ENCODE measurements at regions not wholly inside any gene's neighbourhood (a gene's known extent, or its start where the extent isn't known, plus 50 kb on each side); places are given as distances from the start of the nearest gene placed in this dataset.

- Histone ChIP-seq H4K20me1 (replicated peaks; ENCODE audit: control insufficient read depth, extremely low read depth, insufficient read depth, low read length) (no peaks in the 10 kb centered on the region), H3K9me3 (replicated peaks; ENCODE audit: control insufficient read depth, insufficient read depth, low read length) (no peaks in the 10 kb centered on the region), H3K27ac (ENCODE audit: insufficient read depth, low read depth, low read length) (no peak overlapping the region), H3K4me3 (replicated peaks in 1 of 3; ENCODE audit: insufficient read depth in 1 of 3, low read depth in 1 of 3, low read length in 3 of 3) (no peak overlapping the region), H3K36me3 (ENCODE audit: control insufficient read depth in 2 of 2, extremely low read depth in 1 of 2, insufficient read depth in 2 of 2, low read length in 2 of 2) (no peaks in the 10 kb centered on the region), H3K27me3 (ENCODE audit: control insufficient read depth in 2 of 2, insufficient read depth in 2 of 2, low read length in 2 of 2) (no peaks in the 10 kb centered on the region), H3K79me2 (ENCODE audit: control insufficient read depth, insufficient read depth, low read length) (no peaks in the 10 kb centered on the region), H3K4me1 (ENCODE audit: control insufficient read depth, extremely low read depth, insufficient read depth, low read length) (no peaks in the 10 kb centered on the region), H3K4me2 (ENCODE audit: insufficient read depth, low read length) (no peak overlapping the region), H3K9me1 (replicated peaks; ENCODE audit: control insufficient read depth, extremely low read depth, insufficient read depth, low read length) (no peaks in the 10 kb centered on the region), H3K9ac (replicated peaks; ENCODE audit: extremely low read depth, insufficient read depth, low read length) (no peak overlapping the region), H2AFZ (ENCODE audit: low read depth, low read length) (no peak overlapping the region)
- DNase-seq (ENCODE audit: low read depth, low spot score) (no peak), FAIRE-seq (no peak)
- intact Hi-C loops (cut with micrococcal nuclease) (no loop called here), dilution Hi-C loops (cut with MboI; ENCODE audit: extremely low pct_ligation_motif_present, low sequenced_read_pairs) (no loop called here)
- ChIA-PET POLR2A (no interaction called here), CTCF (interaction anchor here (1.4 to 2.0 kb wide), 2 partner anchors 113 kb away, joined by 3 to 6 read pairs; no protein-coding TSS in a partner anchor)
- BruUV-seq (replicated peaks): no TSS peak
- TF ChIP-seq POLR2A (IDR thresholded peaks at IDR 0.05; ENCODE audit: low read depth, low read length) (no peak), JUN (IDR thresholded peaks at IDR 0.05; ENCODE audit: borderline replicate concordance, insufficient read depth, insufficient read length, low read depth) (no peak), FOS (IDR thresholded peaks at IDR 0.05; ENCODE audit: borderline replicate concordance, insufficient read depth, low read length) (no peak), GATA2 (IDR thresholded peaks at IDR 0.05; ENCODE audit: insufficient read depth, insufficient read length, low read depth, low read length) (no peak), POLR2AphosphoS5 (IDR thresholded peaks at IDR 0.05; ENCODE audit: insufficient read depth, low read depth, low read length) (no peak), EZH2 (IDR thresholded peaks at IDR 0.05; ENCODE audit: borderline replicate concordance, low read depth, low read length, severe bottlenecking) (no peak), MYC (IDR thresholded peaks at IDR 0.05; ENCODE audit: low read depth, low read length) (no peak), MAX (IDR thresholded peaks at IDR 0.05; ENCODE audit: insufficient read depth, insufficient read length) (no peak)
- TF ChIP-seq, protein P1, sequence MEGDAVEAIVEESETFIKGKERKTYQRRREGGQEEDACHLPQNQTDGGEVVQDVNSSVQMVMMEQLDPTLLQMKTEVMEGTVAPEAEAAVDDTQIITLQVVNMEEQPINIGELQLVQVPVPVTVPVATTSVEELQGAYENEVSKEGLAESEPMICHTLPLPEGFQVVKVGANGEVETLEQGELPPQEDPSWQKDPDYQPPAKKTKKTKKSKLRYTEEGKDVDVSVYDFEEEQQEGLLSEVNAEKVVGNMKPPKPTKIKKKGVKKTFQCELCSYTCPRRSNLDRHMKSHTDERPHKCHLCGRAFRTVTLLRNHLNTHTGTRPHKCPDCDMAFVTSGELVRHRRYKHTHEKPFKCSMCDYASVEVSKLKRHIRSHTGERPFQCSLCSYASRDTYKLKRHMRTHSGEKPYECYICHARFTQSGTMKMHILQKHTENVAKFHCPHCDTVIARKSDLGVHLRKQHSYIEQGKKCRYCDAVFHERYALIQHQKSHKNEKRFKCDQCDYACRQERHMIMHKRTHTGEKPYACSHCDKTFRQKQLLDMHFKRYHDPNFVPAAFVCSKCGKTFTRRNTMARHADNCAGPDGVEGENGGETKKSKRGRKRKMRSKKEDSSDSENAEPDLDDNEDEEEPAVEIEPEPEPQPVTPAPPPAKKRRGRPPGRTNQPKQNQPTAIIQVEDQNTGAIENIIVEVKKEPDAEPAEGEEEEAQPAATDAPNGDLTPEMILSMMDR (IDR thresholded peaks at IDR 0.05; ENCODE audit: extremely low read depth in 1 of 2, insufficient read depth in 1 of 2, low read depth in 1 of 2, low read length in 2 of 2): no peak
Observed at GRCh38 chr11:45541693-45542434, 123.6 kb downstream of the CHST1 start.

All from endothelial cell of umbilical vein (primary cell).